GM19239 (cell line): ENCODE measurements at regions not wholly inside any gene's neighbourhood (a gene's known extent, or its start where the extent isn't known, plus 50 kb on each side); places are given as distances from the start of the nearest gene placed in this dataset.

Experiments used
- DNase-seq: peaks from one replicate; pipeline ENCODE4 v3.0.0; 2011; ENCODE audit warnings: low spot score; ENCODE audit not compliant: insufficient read length
- FAIRE-seq: peaks from 2 replicates; lab custom pipeline; 2011; peaks lifted over from hg19 to GRCh38; lab: Jason Lieb, UNC

GRCh38 chr12:23423097-23423687, 526.3 kb downstream of the SOX5 start:
- DNase-seq: no peak
- FAIRE-seq: no peak

DNA sequence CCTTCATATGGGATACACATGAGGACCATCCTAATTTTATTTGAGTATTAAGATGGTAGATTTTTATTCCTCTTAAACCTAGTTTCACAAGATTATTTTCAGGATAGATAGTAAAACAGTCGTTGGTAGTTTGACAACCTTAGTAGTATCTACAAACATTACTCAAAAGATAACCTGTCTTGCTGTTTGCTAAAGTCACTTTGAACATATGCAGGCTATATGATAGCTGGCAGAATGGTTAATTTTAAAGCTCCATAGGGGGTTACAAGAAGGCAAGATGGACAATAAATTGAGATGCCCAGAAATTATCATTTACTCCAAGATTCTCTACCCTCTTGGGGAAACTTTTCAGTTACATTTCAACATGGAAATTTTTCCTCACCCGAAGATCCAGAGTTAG, 525.7 kb downstream of the SOX5 start:
- FAIRE-seq (no peak), DNase-seq (no peak)

DNA sequence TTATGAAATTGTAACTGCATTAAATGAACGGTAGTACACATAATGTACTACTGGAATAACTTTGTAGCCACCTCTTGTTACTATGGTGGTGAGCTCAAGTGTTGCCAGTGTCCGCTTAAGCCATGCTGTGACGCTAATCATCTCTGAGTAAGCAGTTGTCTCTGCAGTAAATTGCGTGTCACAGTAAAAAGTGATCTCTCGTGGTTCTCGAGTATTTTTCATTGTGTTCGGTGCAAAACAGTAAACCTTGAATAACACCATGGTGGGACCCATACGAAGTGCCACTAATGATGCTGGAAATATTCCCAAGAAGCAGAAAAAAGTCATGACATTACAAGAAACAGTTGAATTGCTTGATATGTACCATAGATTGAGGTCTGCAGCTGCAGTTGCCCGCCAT, 524.8 kb downstream of the SOX5 start:
- no peak for FAIRE-seq

DNA sequence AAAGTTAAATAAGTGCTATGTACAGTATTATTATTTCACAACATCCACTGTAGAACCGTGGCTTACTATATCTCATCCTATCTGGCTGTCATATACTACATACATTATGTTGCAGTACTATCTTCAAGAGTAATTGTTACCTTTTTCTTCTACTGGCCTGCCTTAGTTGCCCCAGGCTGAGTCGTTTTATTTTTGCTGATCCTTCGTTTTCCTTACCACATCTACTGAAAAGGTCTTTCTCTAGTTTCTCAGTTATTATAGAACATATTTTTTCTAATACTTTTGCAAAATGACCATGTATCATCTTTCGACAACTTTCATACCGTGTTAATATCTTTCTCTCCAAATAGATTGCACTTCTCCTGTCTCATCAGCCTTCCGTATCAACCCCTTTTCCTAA, 523.1 kb downstream of the SOX5 start:
- DNase-seq (no peak), FAIRE-seq (no peak)

More for the DNA sequence above, 524.8 kb downstream of the SOX5 start:
- DNase-seq: no peak

GRCh38 chr12:23428758-23429157, 520.7 kb downstream of the SOX5 start:
- no peak for FAIRE-seq
- no peak for DNase-seq

DNA sequence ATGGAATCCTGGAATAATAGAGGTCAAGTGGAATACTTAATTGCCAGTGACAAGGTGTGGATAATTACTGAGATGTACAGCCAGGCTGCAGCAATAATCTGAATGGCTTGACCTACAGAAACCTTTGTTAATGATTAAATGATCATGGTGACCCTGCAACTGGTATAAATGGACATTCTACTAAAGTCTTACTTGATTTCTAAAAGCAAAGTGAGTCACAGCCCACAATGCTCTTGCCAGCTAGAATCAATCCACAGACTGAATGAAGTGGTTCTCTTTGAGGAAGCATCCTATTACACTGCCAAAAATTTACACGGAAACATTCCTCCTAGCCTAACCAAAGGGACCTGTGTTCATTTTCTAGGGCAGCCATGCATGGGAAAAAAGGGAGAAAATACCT, 518.5 kb downstream of the SOX5 start:
- no peak for DNase-seq
- FAIRE-seq: no peak

DNA sequence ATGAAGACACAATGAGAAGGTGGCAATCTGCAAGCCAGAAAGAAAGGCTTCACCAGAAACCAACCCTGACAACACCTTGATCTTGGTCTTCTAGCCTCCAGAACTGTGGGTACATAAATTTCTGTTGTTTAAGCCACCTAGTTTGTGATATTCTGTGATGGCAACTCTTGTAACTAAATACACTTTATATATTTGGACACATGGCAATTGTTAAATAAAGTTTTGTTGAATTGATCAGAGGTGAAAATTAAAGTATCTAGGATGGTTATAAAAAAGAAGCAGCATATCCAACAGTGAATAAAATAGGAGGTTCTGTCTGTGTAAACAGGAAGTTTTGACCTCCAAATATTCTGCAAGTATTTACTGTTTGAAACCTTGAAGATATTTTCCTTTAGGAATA, 516.3 kb downstream of the SOX5 start:
- DNase-seq (no peak), FAIRE-seq (no peak)

DNA sequence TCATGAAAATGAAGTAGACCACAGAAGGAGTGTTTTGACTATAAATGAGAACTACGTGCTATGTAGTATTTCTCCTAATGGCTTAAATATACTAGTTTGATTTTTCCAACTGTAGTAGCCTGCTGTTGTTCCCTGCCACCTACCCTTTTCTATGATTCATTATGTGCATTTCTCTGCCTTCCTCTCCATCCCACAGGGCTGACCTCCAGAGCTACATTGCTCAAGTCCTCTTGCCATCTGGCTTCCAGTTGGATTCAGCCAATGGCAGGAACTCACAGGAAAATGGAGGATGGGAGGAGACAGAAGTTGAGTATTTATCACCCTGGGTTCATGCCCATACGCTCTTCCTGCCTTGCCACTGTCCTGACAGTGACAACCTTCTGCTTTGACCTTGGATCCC, 515.3 kb downstream of the SOX5 start:
- FAIRE-seq: no peak
- no peak for DNase-seq

DNA sequence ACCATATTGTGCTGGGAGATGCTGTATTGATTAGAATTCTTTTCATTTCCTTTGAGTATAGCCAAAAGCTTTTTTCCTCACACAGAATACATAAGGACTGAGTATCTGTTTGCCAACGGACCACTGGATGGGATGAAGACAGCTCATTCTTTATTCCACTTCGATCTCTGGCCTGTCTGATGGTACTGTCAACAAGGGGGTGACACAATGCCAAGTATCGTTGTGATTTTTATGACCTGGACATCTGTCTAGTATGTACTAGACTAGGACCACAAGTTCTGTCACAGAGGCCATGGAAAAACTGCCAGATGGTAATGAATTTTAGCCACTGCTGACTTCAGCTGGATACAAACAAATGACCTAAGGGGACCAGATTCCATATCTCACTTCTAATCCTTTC, 502.7 kb downstream of the SOX5 start:
- no peak for FAIRE-seq
- no peak for DNase-seq

GRCh38 chr12:23450810-23451209, 498.7 kb downstream of the SOX5 start:
- FAIRE-seq: no peak

GRCh38 chr12:23455283-23455682, 494.2 kb downstream of the SOX5 start:
- FAIRE-seq (no peak), DNase-seq (no peak)

More at GRCh38 chr12:23450810-23451209, 498.7 kb downstream of the SOX5 start:
- DNase-seq: no peak

DNA sequence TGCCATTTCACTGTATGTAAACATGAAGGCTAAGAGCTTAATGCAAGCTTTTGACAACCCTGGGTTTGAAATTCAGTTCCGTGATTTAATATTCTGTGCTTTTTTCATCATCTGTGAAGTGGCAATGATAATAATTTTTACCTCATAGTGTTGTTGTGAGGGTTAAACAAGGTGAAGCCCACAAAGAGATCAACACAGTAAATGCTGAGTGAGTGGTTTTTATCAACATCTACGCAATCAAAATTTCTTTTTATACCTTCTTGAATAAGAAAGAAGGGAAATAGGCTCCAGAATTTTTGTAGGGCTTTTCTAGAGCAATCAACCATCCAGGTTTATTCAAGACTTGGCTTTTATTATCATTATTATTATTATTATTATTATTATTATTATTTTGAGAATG, 490.8 kb downstream of the SOX5 start:
- FAIRE-seq (no peak), DNase-seq (no peak)

DNA sequence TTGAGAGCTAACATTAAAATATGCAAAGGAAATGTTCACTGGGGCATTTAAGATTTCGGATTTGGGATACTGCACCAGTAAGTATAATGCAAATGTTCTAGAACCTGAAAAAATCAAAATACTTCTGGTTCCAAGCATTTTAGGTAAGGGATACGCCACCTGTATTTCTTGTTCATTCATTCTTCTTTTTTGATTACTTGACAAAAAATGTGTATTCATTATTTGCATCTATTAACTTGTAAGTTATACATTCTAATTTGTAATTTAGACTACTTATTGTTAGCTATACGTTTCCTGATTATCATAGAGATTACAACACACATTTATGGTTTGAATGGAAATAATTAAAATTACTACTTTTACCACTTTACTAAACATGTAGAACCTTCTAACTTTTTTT, 486.9 kb downstream of the SOX5 start:
- FAIRE-seq: no peak
- no peak for DNase-seq

DNA sequence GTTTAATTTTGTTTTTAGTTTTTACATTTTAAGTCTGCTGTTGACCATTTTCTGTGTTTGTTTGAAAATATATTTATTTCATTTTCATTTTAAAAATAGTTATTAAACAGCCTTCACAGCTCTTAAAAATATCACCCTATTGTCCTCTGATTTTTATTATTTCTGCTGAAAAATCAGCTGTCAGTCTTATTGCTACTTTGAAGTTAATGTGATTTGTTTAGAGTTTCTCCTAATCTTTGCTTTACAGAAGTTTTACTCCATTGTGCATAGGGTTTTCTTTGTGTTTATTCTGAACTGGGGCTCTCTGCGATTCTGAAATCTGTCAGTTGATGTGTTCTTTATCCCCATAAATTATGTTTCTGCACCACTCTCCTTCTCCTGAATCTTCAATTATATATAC, 486.3 kb downstream of the SOX5 start:
- FAIRE-seq (no peak), DNase-seq (no peak)

DNA sequence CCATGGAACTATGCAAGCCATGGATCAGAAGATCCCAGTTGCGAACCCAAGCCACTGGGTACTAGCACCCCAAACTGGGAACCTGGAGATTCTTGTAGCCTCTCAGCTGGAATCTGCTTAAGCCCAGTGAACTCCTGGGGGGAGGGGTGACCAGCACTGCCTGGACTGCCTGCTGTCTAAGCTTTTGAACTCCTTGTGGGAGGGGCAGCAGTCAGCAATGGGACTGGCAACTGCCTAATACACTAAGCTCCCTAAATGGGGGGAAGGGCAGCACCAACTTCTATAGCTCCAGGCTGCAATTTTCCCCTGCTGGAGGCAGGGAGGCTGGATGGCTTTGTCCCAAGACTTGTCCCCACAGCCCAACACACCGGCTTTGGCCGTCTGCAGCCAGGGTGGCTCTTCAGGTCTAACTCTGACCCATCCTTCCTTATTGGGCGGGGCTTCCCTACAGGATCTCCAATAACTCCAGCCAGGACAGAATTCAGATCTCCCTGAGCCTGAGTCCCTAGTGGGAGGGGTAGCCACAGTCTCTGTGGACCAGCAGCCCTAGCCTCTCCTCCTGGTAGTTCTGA, 485.1 kb downstream of the SOX5 start:
- no peak for FAIRE-seq
- DNase-seq: no peak

- no peak for FAIRE-seq
- no peak for DNase-seq
Observed at GRCh38 chr12:23472329-23472971, 477.0 kb downstream of the SOX5 start.

DNA sequence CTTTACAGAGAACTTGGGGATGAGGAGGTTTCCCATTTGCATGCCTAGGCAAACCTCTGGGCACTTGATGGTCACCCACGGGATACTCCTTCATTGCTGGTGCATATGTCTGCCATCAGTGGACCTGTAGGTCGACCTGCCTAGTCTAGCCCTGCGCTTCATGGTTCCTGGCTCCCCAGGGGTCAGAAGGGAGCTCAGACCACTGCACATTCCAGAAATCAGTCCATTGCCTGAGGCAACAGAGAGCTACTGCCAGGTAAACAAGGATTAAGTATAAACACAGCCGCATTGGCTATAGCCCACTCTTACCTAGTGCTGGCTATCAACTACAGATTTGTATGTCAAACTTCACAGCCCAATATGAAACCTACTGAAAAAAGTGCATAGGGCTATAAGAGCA, 476.4 kb downstream of the SOX5 start:
- FAIRE-seq (no peak), DNase-seq (no peak)

DNA sequence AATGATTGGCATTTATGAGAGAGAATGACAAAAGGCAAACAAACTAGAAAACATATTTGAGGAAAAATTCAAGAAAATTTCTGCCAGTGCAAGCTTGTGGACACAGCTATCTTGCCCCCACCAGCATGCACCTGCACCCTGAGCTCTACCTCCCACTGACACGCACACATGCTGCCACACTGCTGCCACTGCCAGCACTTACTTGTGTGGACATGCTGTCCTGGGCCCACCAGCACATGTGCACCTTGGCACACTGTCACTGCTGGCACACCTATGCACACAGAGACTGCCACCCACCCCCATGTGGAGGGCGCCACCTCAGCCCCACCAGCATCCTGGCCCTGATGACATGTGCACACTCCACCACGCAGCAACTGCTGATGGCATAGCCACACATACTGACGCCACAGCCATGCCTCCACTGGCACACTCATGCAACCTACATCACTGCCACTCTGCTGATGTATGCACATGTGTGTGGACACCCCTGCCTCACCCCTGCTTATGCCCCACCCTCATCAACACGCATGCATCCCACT, 475.0 kb downstream of the SOX5 start:
- DNase-seq (no peak), FAIRE-seq (no peak)
